CD4-positive, alpha-beta T cell (primary cell): ENCODE measurements at regions not wholly inside any gene's neighbourhood (a gene's known extent, or its start where the extent isn't known, plus 50 kb on each side); places are given as distances from the start of the nearest gene placed in this dataset.

Source experiments
- ATAC-seq: fragments of 200-7000 bp; cut with Tn5 transposase; one replicate; pipeline ENCODE4 v1.10.0; 2022; ENCODE audit warnings: mild to moderate bottlenecking; ENCODE audit not compliant: poor library complexity
- CTCF ChIA-PET: fragments of 350-600 bp; sonication (Branson Sonifier 250); formaldehyde crosslinking; loops from one replicate; lab custom pipeline; 2021; ENCODE audit warnings: antibody characterized with exemption, inconsistent platforms; lab: Charles Lee
- POLR2A ChIA-PET: fragments of 350-600 bp; sonication (Branson Sonifier 250); formaldehyde crosslinking; loops from one replicate; lab custom pipeline; 2021; ENCODE audit warnings: antibody characterized with exemption, inconsistent platforms; lab: Charles Lee
- DNase-seq, 14 experiments: peaks; one replicate each; pipeline ENCODE4 v3.0.0-alpha.2; 2013 to 2020; ENCODE audit warnings: mixed read lengths in 2 of 14
- H3K27ac ChIP-seq, 2 donors: one replicate each; pipeline versions ENCODE4 v1.5.1 to v1.7.0; 2013; ENCODE audit warnings: low read length in 2 of 2, low read depth in 1 of 2, mild to moderate bottlenecking in 1 of 2
- H3K27me3 ChIP-seq, 2 experiments: 1 replicate in 1 of 2; 2 replicates in 1 of 2; pipeline versions ENCODE4 v1.6.1 to v1.7.0; 2013; ENCODE audit warnings: low read length in 2 of 2, control low read depth in 1 of 2, mild to moderate bottlenecking in 1 of 2, moderate library complexity in 1 of 2; ENCODE audit not compliant: insufficient read depth in 2 of 2, control insufficient read depth in 1 of 2
- H3K36me3 ChIP-seq: one replicate; pipeline ENCODE4 v1.6.1; 2013; ENCODE audit warnings: low read length, control low read depth; ENCODE audit not compliant: insufficient read depth
- H3K4me1 ChIP-seq: one replicate; pipeline ENCODE4 v1.6.1; 2013; ENCODE audit warnings: low read length, control low read depth; ENCODE audit not compliant: insufficient read depth
- H3K4me3 ChIP-seq: one replicate; pipeline ENCODE4 v1.5.1; 2013; ENCODE audit warnings: mild to moderate bottlenecking, low read length, moderate library complexity
- H3K9me3 ChIP-seq, 2 experiments: 1 replicate in 1 of 2; 2 replicates in 1 of 2; pipeline versions ENCODE4 v1.6.1 to v1.7.0; 2013; ENCODE audit warnings: low read length in 2 of 2, mild to moderate bottlenecking in 2 of 2, control low read depth in 1 of 2, moderate library complexity in 1 of 2; ENCODE audit not compliant: control insufficient read depth in 1 of 2, insufficient read depth in 1 of 2
- H3K27ac Mint-ChIP-seq: one replicate; pipeline ENCODE4 v1.8.0; 2020; ENCODE audit warnings: mixed read lengths
- H3K27me3 Mint-ChIP-seq: one replicate; pipeline ENCODE4 v1.8.0; 2021; ENCODE audit warnings: mixed read lengths
- H3K36me3 Mint-ChIP-seq: one replicate; pipeline ENCODE4 v1.8.0; 2021; ENCODE audit warnings: low read depth, mixed read lengths
- H3K4me1 Mint-ChIP-seq: one replicate; pipeline ENCODE4 v1.8.0; 2021; ENCODE audit warnings: low read depth, mixed read lengths
- H3K4me3 Mint-ChIP-seq: one replicate; pipeline ENCODE4 v1.8.0; 2020; ENCODE audit warnings: mild to moderate bottlenecking, mixed read lengths
- H3K9me3 Mint-ChIP-seq: one replicate; pipeline ENCODE4 v1.8.0; 2020; ENCODE audit warnings: mixed read lengths
- CTCF ChIP-seq: fragments of 200-600 bp; IDR thresholded peaks from one replicate; pipeline ENCODE4 v1.8.0; 2022; ENCODE audit warnings: antibody characterized with exemption, mild to moderate bottlenecking
- intact Hi-C, 2 experiments: fragments of 100-400 bp; cut with DNase I in 1 of 2; cut with micrococcal nuclease in 1 of 2; formaldehyde crosslinking; loops; one replicate each; pipeline versions ENCODE4 v1.15.1 to v1.9.0; 2023 to 2025; cut with DNase I, micrococcal nuclease

GRCh38 chr2:14125624-14126293 lies 506.8 kb upstream of the LRATD1 start:
- TF ChIP-seq CTCF, result no peak
- no peak overlapping the region for H3K27ac Mint-ChIP-seq
- Histone ChIP-seq H3K36me3 (no peaks in the 10 kb centered on the region), H3K4me1 (no peaks in the 10 kb centered on the region), H3K27ac (no peak overlapping the region), H3K9me3 (peaks cover 0 to 9% of the 10 kb centered on the region in 2 experiments), H3K4me3 (no peak overlapping the region), H3K27me3 (no peaks in the 10 kb centered on the region)
- no peak overlapping the region for H3K4me3 Mint-ChIP-seq
- ChIA-PET POLR2A (no interaction called here), CTCF (interaction anchor here (1.4 kb wide), 1 partner anchor 16 kb away, joined by 3 read pairs; no protein-coding TSS in a partner anchor)
- H3K36me3 Mint-ChIP-seq, result no peaks in the 10 kb centered on the region
- no peak for DNase-seq
- H3K9me3 Mint-ChIP-seq, result peaks cover 8% of the 10 kb centered on the region
- ATAC-seq, result no peak
- intact Hi-C loops, result no loop called here
- no peaks in the 10 kb centered on the region for H3K4me1 Mint-ChIP-seq
- no peaks in the 10 kb centered on the region for H3K27me3 Mint-ChIP-seq

DNA sequence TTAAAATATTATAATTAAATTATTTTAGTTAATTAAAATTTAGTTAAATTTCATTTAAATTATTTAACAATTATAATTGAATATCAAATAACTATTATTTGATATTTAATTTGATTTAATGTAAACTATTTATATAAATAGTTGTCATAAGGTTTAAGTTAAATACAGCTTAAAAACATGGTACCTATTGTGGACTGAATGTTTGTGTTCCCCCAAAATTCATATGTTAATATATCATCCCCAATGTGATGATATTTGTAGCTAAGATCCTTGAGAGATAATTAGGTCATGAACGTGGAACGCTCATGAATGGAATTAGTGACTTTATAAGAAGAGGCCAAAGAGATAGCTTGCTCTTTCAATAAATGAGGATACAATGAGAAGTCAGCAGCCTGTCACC lies 505.7 kb upstream of the LRATD1 start:
- POLR2A ChIA-PET, result no interaction called here
- TF ChIP-seq CTCF, result no peak
- Histone ChIP-seq H3K4me3 (no peak overlapping the region), H3K36me3 (no peaks in the 10 kb centered on the region), H3K4me1 (no peaks in the 10 kb centered on the region), H3K27ac (no peak overlapping the region), H3K9me3 (peaks cover 0 to 9% of the 10 kb centered on the region in 2 experiments), H3K27me3 (no peaks in the 10 kb centered on the region)
- no peak for DNase-seq
- Mint-ChIP-seq H3K36me3 (no peaks in the 10 kb centered on the region), H3K27ac (no peak overlapping the region), H3K4me1 (no peaks in the 10 kb centered on the region), H3K27me3 (no peaks in the 10 kb centered on the region), H3K4me3 (no peak overlapping the region), H3K9me3 (peaks cover 6% of the 10 kb centered on the region)
- CTCF ChIA-PET, result interaction anchor here (1.4 kb wide), 1 partner anchor 18 kb away, joined by 3 read pairs; no protein-coding TSS in a partner anchor
- intact Hi-C loops, result no loop called here
- ATAC-seq, result no peak

- POLR2A ChIA-PET, result no interaction called here
- intact Hi-C loops, result no loop called here
- H3K36me3 Mint-ChIP-seq, result no peaks in the 10 kb centered on the region
- H3K4me1 Mint-ChIP-seq, result no peaks in the 10 kb centered on the region
- H3K27ac Mint-ChIP-seq, result no peak overlapping the region
- no peak for TF ChIP-seq CTCF
- no peaks in the 10 kb centered on the region for H3K27me3 Mint-ChIP-seq
- ATAC-seq, result no peak
- Histone ChIP-seq H3K36me3 (no peaks in the 10 kb centered on the region), H3K27me3 (no peaks in the 10 kb centered on the region), H3K4me3 (no peak overlapping the region), H3K4me1 (no peaks in the 10 kb centered on the region), H3K9me3 (peaks cover 0 to 9% of the 10 kb centered on the region in 2 experiments), H3K27ac (no peak overlapping the region)
- no peak for DNase-seq
- CTCF ChIA-PET, result no interaction called here
- H3K9me3 Mint-ChIP-seq, result peaks cover 9% of the 10 kb centered on the region
- no peak overlapping the region for H3K4me3 Mint-ChIP-seq
Measured at GRCh38 chr2:14127765-14128164, 504.8 kb upstream of the LRATD1 start.
